Spinal cord (tissue), 9 donors: ENCODE measurements at regions not wholly inside any gene's neighbourhood (a gene's known extent, or its start where the extent isn't known, plus 50 kb on each side); places are given as distances from the start of the nearest gene placed in this dataset.
A peak's percentile ranks its signal among the peaks of the same experiment; 100 is the strongest.

ENCODE experiments used
- DNase-seq, 6 donors: peaks; one replicate each; pipeline versions ENCODE4 v3.0.0 to v3.0.0-alpha.2; 2013 to 2015; ENCODE audit warnings: low spot score in 6 of 6, low read depth in 4 of 6
- H3K27ac ChIP-seq: one replicate; pipeline ENCODE4 v1.5.1; 2013; ENCODE audit warnings: low read depth, low read length, control low read depth
- H3K27me3 ChIP-seq: one replicate; pipeline ENCODE4 v1.6.1; 2013; ENCODE audit warnings: low read length; ENCODE audit not compliant: control insufficient read depth, insufficient read depth
- H3K36me3 ChIP-seq: one replicate; pipeline ENCODE4 v1.6.1; 2013; ENCODE audit warnings: low read length; ENCODE audit not compliant: control insufficient read depth, insufficient read depth
- H3K4me1 ChIP-seq: one replicate; pipeline ENCODE4 v1.6.1; 2013; ENCODE audit warnings: low read length; ENCODE audit not compliant: control insufficient read depth, insufficient read depth
- H3K4me3 ChIP-seq: one replicate; pipeline ENCODE4 v1.5.1; 2013; ENCODE audit warnings: low read depth, low read length, control low read depth
- H3K9me3 ChIP-seq: one replicate; pipeline ENCODE4 v1.6.1; 2013; ENCODE audit warnings: low read length; ENCODE audit not compliant: control insufficient read depth, insufficient read depth
- WGBS: methylation state at CpG from one replicate; pipeline ENCODE4 v1.1.5; 2013; ENCODE audit warnings: missing lambda C conversion rate; ENCODE audit not compliant: insufficient coverage; 5-methylcytosine and 5-hydroxymethylcytosine counted together
- donor health status: healthy.

DNA sequence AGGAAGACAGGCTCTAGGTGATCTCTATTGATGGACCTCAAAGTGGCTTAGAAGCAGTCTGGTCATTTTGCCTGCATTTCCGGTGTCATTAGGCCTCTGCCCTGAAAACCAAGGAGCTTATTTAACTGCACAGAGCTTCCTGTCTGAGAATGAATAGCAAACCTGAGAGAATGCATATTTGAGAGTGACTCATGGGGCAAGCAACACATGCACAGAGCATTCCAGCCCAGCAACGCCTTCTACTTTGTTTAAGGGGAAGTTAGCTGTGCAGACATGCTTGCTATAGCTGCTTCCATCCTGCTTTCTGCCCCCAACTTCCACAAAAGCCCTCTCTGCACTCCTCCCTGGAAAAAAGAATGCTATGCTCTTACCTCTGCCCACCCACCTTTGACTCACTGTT is 232.8 kb downstream of the GRB14 start:
- H3K4me3 ChIP-seq, result no peak overlapping the region
- H3K4me1 ChIP-seq, result no peaks in the 10 kb centered on the region
- no peaks in the 10 kb centered on the region for H3K27me3 ChIP-seq
- WGBS, result 87% methylated on average over 2 of the region's 2 CpGs
- H3K36me3 ChIP-seq, result no peaks in the 10 kb centered on the region
- no peak for DNase-seq
- H3K9me3 ChIP-seq, result no peaks in the 10 kb centered on the region
- H3K27ac ChIP-seq, result no peak overlapping the region

DNA sequence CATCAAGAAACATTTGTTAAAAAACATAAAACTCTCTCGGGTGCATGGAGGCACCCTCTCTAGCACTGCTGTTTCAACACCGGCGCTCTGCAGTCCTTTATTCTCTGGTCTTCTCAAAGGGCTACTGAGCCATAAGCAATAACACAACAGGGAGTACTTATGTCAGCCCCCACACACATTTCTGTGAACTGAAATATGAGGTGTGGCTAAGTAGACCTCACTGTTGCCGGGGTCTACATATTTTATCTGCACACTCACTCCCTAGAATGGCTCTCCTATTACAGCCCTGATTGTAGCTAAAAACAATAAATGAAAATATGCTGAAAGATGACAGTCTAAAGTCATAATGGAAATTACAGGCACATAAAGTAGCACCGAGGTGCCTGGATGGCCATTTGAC is 235.1 kb downstream of the GRB14 start:
- Histone ChIP-seq H3K27me3 (no peaks in the 10 kb centered on the region), H3K4me1 (no peaks in the 10 kb centered on the region), H3K4me3 (no peak overlapping the region), H3K36me3 (no peaks in the 10 kb centered on the region), H3K27ac (no peak overlapping the region), H3K9me3 (no peaks in the 10 kb centered on the region)
- WGBS, result 82% methylated on average over 1 of the region's 5 CpGs
- no peak for DNase-seq

DNA sequence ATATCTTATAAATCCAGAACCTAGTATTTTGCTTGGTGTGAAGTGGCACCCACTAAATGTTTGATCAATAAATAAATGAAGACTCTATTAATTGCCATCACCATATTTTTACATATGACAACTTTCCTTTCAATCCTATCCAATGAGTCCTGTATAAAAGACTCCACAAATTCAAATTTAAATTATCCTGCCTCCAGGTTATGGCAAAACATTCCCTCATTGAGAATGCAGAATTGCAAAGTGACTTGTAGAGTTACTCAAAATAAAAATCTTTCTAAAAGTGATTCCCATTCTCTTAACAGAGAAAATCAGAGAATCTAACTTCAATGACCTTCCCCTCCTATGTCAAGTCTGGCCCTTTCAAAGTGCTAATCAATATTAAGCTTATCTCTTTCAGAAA is 236.8 kb downstream of the GRB14 start:
- no peak overlapping the region for H3K27ac ChIP-seq
- H3K27me3 ChIP-seq, result no peaks in the 10 kb centered on the region
- no peak overlapping the region for H3K4me3 ChIP-seq
- H3K4me1 ChIP-seq, result no peaks in the 10 kb centered on the region
- H3K9me3 ChIP-seq, result no peaks in the 10 kb centered on the region
- H3K36me3 ChIP-seq, result no peaks in the 10 kb centered on the region
- no peak for DNase-seq

- no peak for DNase-seq
- no peak overlapping the region for H3K27ac ChIP-seq
- no CpG with 5 or more reads among the region's 4 CpGs for WGBS
- H3K36me3 ChIP-seq, result no peaks in the 10 kb centered on the region
- H3K27me3 ChIP-seq, result no peaks in the 10 kb centered on the region
- H3K9me3 ChIP-seq, result peaks cover 9% of the 10 kb centered on the region
- no peaks in the 10 kb centered on the region for H3K4me1 ChIP-seq
- H3K4me3 ChIP-seq, result no peak overlapping the region
These were observed 249.4 kb downstream of the GRB14 start for GRCh38 chr2:164371916-164372315.

GRCh38 chr2:164369366-164369765 is 251.9 kb downstream of the GRB14 start:
- no CpG with 5 or more reads among the region's 1 CpG for WGBS
- Histone ChIP-seq H3K36me3 (no peaks in the 10 kb centered on the region), H3K27ac (no peak overlapping the region), H3K27me3 (no peaks in the 10 kb centered on the region), H3K9me3 (peaks cover 7% of the 10 kb centered on the region), H3K4me3 (no peak overlapping the region), H3K4me1 (no peaks in the 10 kb centered on the region)
- no peak for DNase-seq

- Histone ChIP-seq H3K27me3 (no peaks in the 10 kb centered on the region), H3K9me3 (peaks cover 7% of the 10 kb centered on the region), H3K4me3 (no peak overlapping the region), H3K4me1 (no peaks in the 10 kb centered on the region), H3K27ac (no peak overlapping the region), H3K36me3 (no peaks in the 10 kb centered on the region)
- no peak for DNase-seq
- WGBS, result no CpG with 5 or more reads among the region's 2 CpGs
These were observed 252.4 kb downstream of the GRB14 start for GRCh38 chr2:164368896-164369295.

- Histone ChIP-seq H3K36me3 (no peaks in the 10 kb centered on the region), H3K9me3 (no peaks in the 10 kb centered on the region), H3K27me3 (no peaks in the 10 kb centered on the region), H3K4me3 (no peak overlapping the region), H3K27ac (no peak overlapping the region), H3K4me1 (no peaks in the 10 kb centered on the region)
- DNase-seq, result no peak
These were observed 257.6 kb downstream of the GRB14 start for GRCh38 chr2:164363646-164364045.

- Histone ChIP-seq H3K27me3 (no peaks in the 10 kb centered on the region), H3K36me3 (no peaks in the 10 kb centered on the region), H3K4me1 (no peaks in the 10 kb centered on the region), H3K4me3 (no peak overlapping the region), H3K27ac (no peak overlapping the region), H3K9me3 (no peaks in the 10 kb centered on the region)
- DNase-seq, result no peak
- no CpG with 5 or more reads among the region's 2 CpGs for WGBS
These were observed 269.7 kb downstream of the GRB14 start for GRCh38 chr2:164351536-164351935.

DNA sequence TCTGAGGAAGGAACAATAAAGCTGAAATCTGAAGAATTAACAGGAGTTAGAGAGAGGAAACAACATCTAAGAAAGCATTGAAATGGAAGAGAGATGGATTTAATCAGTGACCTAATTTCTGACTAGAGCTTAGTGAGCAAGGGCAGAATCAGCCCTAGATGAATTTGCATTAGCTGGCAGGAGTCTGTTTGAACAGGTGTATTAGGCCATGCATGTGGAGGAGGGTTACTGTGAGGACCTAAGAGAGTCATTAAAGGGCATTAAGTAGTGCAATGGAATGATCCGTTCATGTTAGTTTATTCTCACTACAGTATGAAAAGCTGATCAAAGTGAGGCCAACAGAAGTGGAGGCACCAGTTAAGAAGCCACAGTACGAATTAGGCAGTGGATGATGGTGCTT is 285.3 kb downstream of the GRB14 start:
- whole genome bisulfite sequencing, result 60% methylated on average over 2 of the region's 2 CpGs
- H3K27me3 ChIP-seq, result no peaks in the 10 kb centered on the region
- H3K4me1 ChIP-seq, result no peaks in the 10 kb centered on the region
- H3K4me3 ChIP-seq, result no peak overlapping the region
- H3K27ac ChIP-seq, result no peak overlapping the region
- no peaks in the 10 kb centered on the region for H3K36me3 ChIP-seq
- H3K9me3 ChIP-seq, result no peaks in the 10 kb centered on the region
- peak in 1 of 6 donors; percentile 17 for DNase-seq

- Histone ChIP-seq H3K27ac (no peak overlapping the region), H3K27me3 (no peaks in the 10 kb centered on the region), H3K4me3 (no peak overlapping the region), H3K4me1 (no peaks in the 10 kb centered on the region), H3K9me3 (no peaks in the 10 kb centered on the region), H3K36me3 (no peaks in the 10 kb centered on the region)
- DNase-seq, result no peak
- 100% methylated on average over 2 of the region's 2 CpGs for WGBS
These were observed 286.2 kb downstream of the GRB14 start for GRCh38 chr2:164335128-164335527.

GRCh38 chr2:164328310-164328709 is 293.0 kb downstream of the GRB14 start:
- Histone ChIP-seq H3K27ac (no peak overlapping the region), H3K4me3 (no peak overlapping the region), H3K36me3 (no peaks in the 10 kb centered on the region), H3K4me1 (no peaks in the 10 kb centered on the region), H3K27me3 (no peaks in the 10 kb centered on the region), H3K9me3 (peaks cover 1% of the 10 kb centered on the region)
- 100% methylated on average over 4 of the region's 4 CpGs for WGBS
- DNase-seq, result no peak
